CD14-positive monocyte (primary cell): ENCODE measurements at regions not wholly inside any gene's neighbourhood (a gene's known extent, or its start where the extent isn't known, plus 50 kb on each side); places are given as distances from the start of the nearest gene placed in this dataset.

Experiments
- DNase-seq, 3 donors: peaks; one replicate each; pipeline ENCODE4 v3.0.0-alpha.2; 2011 to 2022
- H2AFZ ChIP-seq: 2 replicates; pipeline ENCODE4 v1.6.0; 2012; ENCODE audit warnings: mild to moderate bottlenecking, low read depth, low read length, inconsistent platforms; ENCODE audit not compliant: insufficient read depth, poor library complexity, severe bottlenecking
- H3K27ac ChIP-seq, 2 donors: 1 replicate in 1 of 2; 2 replicates in 1 of 2; pipeline ENCODE4 v1.5.1; 2012 to 2013; ENCODE audit warnings: low read length in 2 of 2, control low read depth in 1 of 2, inconsistent platforms in 1 of 2, low read depth in 1 of 2, mild to moderate bottlenecking in 1 of 2
- H3K27me3 ChIP-seq, 2 donors: one replicate each; pipeline versions ENCODE4 v1.6.0 to v1.6.1; 2011 to 2013; ENCODE audit warnings: low read length in 2 of 2; ENCODE audit not compliant: control insufficient read depth in 2 of 2, insufficient read depth in 2 of 2
- H3K36me3 ChIP-seq, 2 donors: replicated peaks in 1 of 2; 1 replicate in 1 of 2; 2 replicates in 1 of 2; pipeline versions ENCODE4 v1.5.1 to v1.6.1; 2012 to 2013; ENCODE audit warnings: low read length in 2 of 2, control low read depth in 1 of 2, inconsistent platforms in 1 of 2, mild to moderate bottlenecking in 1 of 2; ENCODE audit not compliant: insufficient read depth in 2 of 2, control insufficient read depth in 1 of 2
- H3K4me1 ChIP-seq, 2 donors: 1 replicate in 1 of 2; 2 replicates in 1 of 2; pipeline versions ENCODE4 v1.5.1 to v1.6.1; 2012 to 2013; ENCODE audit warnings: low read length in 2 of 2, control low read depth in 1 of 2, inconsistent platforms in 1 of 2, mild to moderate bottlenecking in 1 of 2, moderate library complexity in 1 of 2; ENCODE audit not compliant: insufficient read depth in 2 of 2, control insufficient read depth in 1 of 2
- H3K4me2 ChIP-seq: replicated peaks from 2 replicates; pipeline ENCODE3; 2012; ENCODE audit warnings: low read length, moderate library complexity, mild to moderate bottlenecking; ENCODE audit not compliant: poor library complexity, severe bottlenecking; ENCODE audit errors: extremely low read depth
- H3K4me3 ChIP-seq, 3 experiments: fragments of 200-600 bp in 1 of 3; sonication (generic) in 1 of 3; replicated peaks in 1 of 3; 1 replicate in 2 of 3; 2 replicates in 1 of 3; pipeline ENCODE4 v1.5.1; 2011 to 2013; ENCODE audit warnings: low read length in 3 of 3, mild to moderate bottlenecking in 3 of 3, control low read depth in 2 of 3, low read depth in 2 of 3, inconsistent platforms in 1 of 3, moderate library complexity in 1 of 3
- H3K79me2 ChIP-seq: 2 replicates; pipeline ENCODE4 v1.6.0; 2012; ENCODE audit warnings: mild to moderate bottlenecking, control low read depth, inconsistent platforms, low read length, moderate library complexity; ENCODE audit not compliant: insufficient read depth
- H3K9ac ChIP-seq: 2 replicates; pipeline ENCODE4 v1.6.0; 2017; ENCODE audit warnings: low read length, mild to moderate bottlenecking; ENCODE audit not compliant: insufficient read depth, poor library complexity, severe bottlenecking
- H3K9me3 ChIP-seq, 2 donors: replicated peaks in 1 of 2; 1 replicate in 1 of 2; 2 replicates in 1 of 2; pipeline versions ENCODE4 v1.5.1 to v1.6.1; 2012 to 2013; ENCODE audit warnings: low read length in 2 of 2, control low read depth in 1 of 2; ENCODE audit not compliant: control insufficient read depth in 1 of 2, insufficient read depth in 1 of 2
- H4K20me1 ChIP-seq: 2 replicates; pipeline ENCODE4 v1.6.0; 2012; ENCODE audit warnings: mild to moderate bottlenecking, low read length, control low read depth, moderate library complexity; ENCODE audit not compliant: insufficient read depth
- H3K27ac Mint-ChIP-seq, 7 donors: one replicate each; pipeline ENCODE4 v1.8.0; 2020; ENCODE audit warnings: mild to moderate bottlenecking in 7 of 7, mixed read lengths in 7 of 7, moderate library complexity in 6 of 7, inconsistent platforms in 2 of 7
- H3K27me3 Mint-ChIP-seq, 3 donors: one replicate each; pipeline ENCODE4 v1.8.0; 2021 to 2022; ENCODE audit warnings: low read depth in 3 of 3, mild to moderate bottlenecking in 3 of 3, mixed read lengths in 3 of 3, moderate library complexity in 3 of 3, inconsistent platforms in 1 of 3
- H3K36me3 Mint-ChIP-seq, 2 donors: one replicate each; pipeline ENCODE4 v1.8.0; 2020; ENCODE audit warnings: mixed read lengths in 2 of 2, inconsistent platforms in 1 of 2, mild to moderate bottlenecking in 1 of 2
- H3K4me1 Mint-ChIP-seq: one replicate; pipeline ENCODE4 v1.8.0; 2020; ENCODE audit warnings: mild to moderate bottlenecking, mixed read lengths
- H3K4me3 Mint-ChIP-seq, 2 donors: one replicate each; pipeline ENCODE4 v1.8.0; 2020; ENCODE audit warnings: mild to moderate bottlenecking in 2 of 2, mixed read lengths in 2 of 2, moderate library complexity in 1 of 2
- H3K9me3 Mint-ChIP-seq, 7 donors: one replicate each; pipeline ENCODE4 v1.8.0; 2020 to 2022; ENCODE audit warnings: mixed read lengths in 7 of 7, mild to moderate bottlenecking in 6 of 7, moderate library complexity in 6 of 7, inconsistent platforms in 2 of 7
- CTCF ChIP-seq: fragments of 200-600 bp; IDR thresholded peaks from one replicate; pipeline ENCODE4 v1.8.0; 2022; ENCODE audit warnings: antibody characterized with exemption, mild to moderate bottlenecking
- WGBS: methylation state at CpG from one replicate; pipeline ENCODE4 v1.1.5; 2013; ENCODE audit warnings: missing lambda C conversion rate; ENCODE audit not compliant: insufficient coverage; 5-methylcytosine and 5-hydroxymethylcytosine counted together
- intact Hi-C, 2 donors: fragments of 100-400 bp; cut with micrococcal nuclease; formaldehyde crosslinking; loops; one replicate each; pipeline versions ENCODE4 v1.15.0 to v1.15.1; 2023

- no peaks in the 10 kb centered on the region for H3K4me1 Mint-ChIP-seq
- no CpG with 5 or more reads among the region's 3 CpGs for WGBS
- H3K27me3 Mint-ChIP-seq: no peaks in the 10 kb centered on the region
Measured at GRCh38 chr10:108615576-108616320, 1307.6 kb downstream of the XPNPEP1 start.

GRCh38 chr10:108612485-108612884, 1310.8 kb downstream of the XPNPEP1 start:
- Histone ChIP-seq H3K9me3 (no peaks in the 10 kb centered on the region), H3K4me2 (no peak overlapping the region), H3K27ac (no peak overlapping the region), H3K27me3 (no peaks in the 10 kb centered on the region), H3K9ac (no peak overlapping the region), H3K79me2 (no peaks in the 10 kb centered on the region), H3K36me3 (no peaks in the 10 kb centered on the region), H2AFZ (no peak overlapping the region), H3K4me3 (no peak overlapping the region), H3K4me1 (no peaks in the 10 kb centered on the region), H4K20me1 (no peaks in the 10 kb centered on the region)
- H3K36me3 Mint-ChIP-seq: no peaks in the 10 kb centered on the region
- H3K9me3 Mint-ChIP-seq: peaks cover 0 to 3% (median 1%) of the 10 kb centered on the region in 7 donors
- intact Hi-C loops: no loop called here
- DNase-seq: no peak
- no peaks in the 10 kb centered on the region for H3K27me3 Mint-ChIP-seq
- H3K4me1 Mint-ChIP-seq: no peaks in the 10 kb centered on the region
- no CpG with 5 or more reads among the region's 3 CpGs for WGBS
- H3K27ac Mint-ChIP-seq: no peak overlapping the region
- no peak overlapping the region for H3K4me3 Mint-ChIP-seq
- no peak for TF ChIP-seq CTCF

More at GRCh38 chr10:108615576-108616320, 1307.6 kb downstream of the XPNPEP1 start:
- Histone ChIP-seq H3K79me2 (no peaks in the 10 kb centered on the region), H2AFZ (no peak overlapping the region), H3K36me3 (no peaks in the 10 kb centered on the region), H4K20me1 (no peaks in the 10 kb centered on the region), H3K4me1 (no peaks in the 10 kb centered on the region), H3K4me2 (no peak overlapping the region), H3K27me3 (no peaks in the 10 kb centered on the region), H3K9ac (no peak overlapping the region), H3K9me3 (no peaks in the 10 kb centered on the region), H3K4me3 (no peak overlapping the region), H3K27ac (no peak overlapping the region)
- Mint-ChIP-seq H3K27ac (no peak overlapping the region), H3K36me3 (no peaks in the 10 kb centered on the region), H3K4me3 (no peak overlapping the region), H3K9me3 (no peaks in the 10 kb centered on the region)
- intact Hi-C loops: no loop called here
- TF ChIP-seq CTCF: no peak
- no peak for DNase-seq
